Left lung (tissue), 4 donors: ENCODE measurements at regions not wholly inside any gene's neighbourhood (a gene's known extent, or its start where the extent isn't known, plus 50 kb on each side); places are given as distances from the start of the nearest gene placed in this dataset.
"Not testable (repeated sequence)": the region's sequence is repeated elsewhere in the genome, so short reads cannot be mapped to it uniquely, and the experiment has no call there.

Experiments
- ATAC-seq: fragments of 200-7000 bp; cut with Tn5 transposase; one replicate; pipeline ENCODE4 v1.9.1; 2020; ENCODE audit warnings: moderate library complexity
- DNase-seq, 4 donors: peaks; one replicate each; pipeline ENCODE4 v3.0.0-alpha.2; 2013 to 2020
- H3K27ac ChIP-seq, 2 donors: fragments of 200-600 bp; sonication (generic) in 1 of 2; one replicate each; pipeline versions ENCODE4 v1.5.0 to v1.8.0; 2020 to 2021
- H3K27me3 ChIP-seq, 2 donors: fragments of 200-600 bp; sonication (generic) in 1 of 2; one replicate each; pipeline versions ENCODE4 v1.5.0 to v1.8.0; 2020 to 2021
- H3K36me3 ChIP-seq, 2 donors: fragments of 200-600 bp; sonication (generic) in 1 of 2; one replicate each; pipeline versions ENCODE4 v1.5.0 to v1.8.0; 2020 to 2021
- H3K4me1 ChIP-seq, 2 donors: fragments of 200-600 bp; one replicate each; pipeline ENCODE4 v1.8.0; 2021
- H3K4me3 ChIP-seq, 2 donors: fragments of 200-600 bp; sonication (generic) in 1 of 2; one replicate each; pipeline versions ENCODE4 v1.5.0 to v1.8.0; 2020 to 2021; ENCODE audit warnings: mild to moderate bottlenecking in 1 of 2
- H3K9me3 ChIP-seq, 2 donors: fragments of 200-600 bp; sonication (generic) in 1 of 2; one replicate each; pipeline versions ENCODE4 v1.5.0 to v1.8.0; 2020 to 2021
- CTCF ChIP-seq, 2 donors: fragments of 200-600 bp; sonication (generic) in 1 of 2; IDR thresholded peaks; one replicate each; pipeline versions ENCODE4 v1.5.0 to v1.8.0; 2021; ENCODE audit warnings: antibody characterized with exemption in 2 of 2
- intact Hi-C, 2 donors: fragments of 100-400 bp; cut with DNase I; formaldehyde crosslinking; loops; one replicate each; pipeline versions ENCODE4 v1.11.2 to v1.14.2; 2022
- donor health status: DM: no; HTN: yes; CAD: no.
- donor health status: DM: no; HTN: no; CAD: no.

- H3K4me3 ChIP-seq, result no peak overlapping the region
- H3K9me3 ChIP-seq, result no peaks in the 10 kb centered on the region
- no peak overlapping the region for H3K27ac ChIP-seq
- DNase-seq, result no peak
- no peaks in the 10 kb centered on the region for H3K27me3 ChIP-seq
- H3K36me3 ChIP-seq, result no peaks in the 10 kb centered on the region
- no peaks in the 10 kb centered on the region for H3K4me1 ChIP-seq
- ATAC-seq, result no peak
- TF ChIP-seq CTCF (IDR thresholded peaks at IDR 0.05), result no peak
- intact Hi-C loops, result no loop called here
Observed at GRCh38 chr1:199590708-199591107, 436.8 kb upstream of the NR5A2 start.

DNA sequence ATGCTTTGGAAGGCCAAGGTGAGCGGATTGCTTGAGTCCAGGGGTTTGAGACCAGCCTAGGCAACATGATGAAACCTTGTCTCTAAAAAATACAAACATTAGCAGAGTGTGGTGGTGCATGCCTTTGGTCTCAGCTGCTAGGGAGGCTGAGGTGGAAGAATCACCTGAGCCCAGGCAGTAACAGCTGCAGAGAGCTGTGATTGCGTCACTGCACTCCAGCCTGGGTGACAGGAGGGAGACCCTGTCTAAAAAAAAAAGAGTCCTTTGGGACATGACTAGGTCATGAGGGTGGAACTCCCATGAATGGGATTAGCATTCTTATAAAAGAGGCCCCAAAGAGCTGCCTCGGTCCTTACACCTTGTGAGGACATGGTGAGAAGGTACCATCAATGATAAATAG lies 436.0 kb upstream of the NR5A2 start:
- intact Hi-C loops, result no loop called here
- no peak for TF ChIP-seq CTCF (IDR thresholded peaks at IDR 0.05)

GRCh38 chr1:199593475-199593874 lies 434.0 kb upstream of the NR5A2 start:
- ATAC-seq, result no peak
- no peak for TF ChIP-seq CTCF (IDR thresholded peaks at IDR 0.05)

More for the DNA sequence above, 436.0 kb upstream of the NR5A2 start:
- Histone ChIP-seq H3K4me1 (no peaks in the 10 kb centered on the region), H3K36me3 (no peaks in the 10 kb centered on the region), H3K4me3 (no peak overlapping the region), H3K27me3 (no peaks in the 10 kb centered on the region), H3K27ac (no peak overlapping the region), H3K9me3 (peaks cover 0 to 2% of the 10 kb centered on the region in 2 donors)
- ATAC-seq (no peak), DNase-seq (no peak)

DNA sequence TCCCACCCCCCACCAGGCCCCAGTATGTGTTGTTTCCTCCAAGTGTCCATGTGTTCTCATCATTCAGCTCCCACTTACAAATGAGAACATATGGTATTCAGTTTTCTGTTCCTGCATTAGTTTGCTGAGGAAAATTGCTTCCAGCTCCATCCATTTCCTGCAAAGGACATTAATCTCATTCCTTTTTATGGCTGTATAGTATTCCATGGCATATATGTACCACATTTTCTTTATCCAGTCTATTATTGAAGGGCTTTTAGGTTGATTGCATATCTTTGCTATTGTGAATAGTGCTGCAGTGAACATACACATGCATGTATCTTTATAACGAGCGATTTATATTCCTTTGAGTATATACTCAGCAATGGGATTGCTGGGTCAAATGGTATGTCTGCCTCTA lies 431.1 kb upstream of the NR5A2 start:
- H3K4me3 ChIP-seq, H3K4me1 ChIP-seq, H3K36me3 ChIP-seq, ATAC-seq, intact Hi-C loops, DNase-seq, H3K27me3 ChIP-seq, H3K27ac ChIP-seq: not testable (repeated sequence)
- H3K9me3 ChIP-seq, result peaks cover 0 to 11% of the 10 kb centered on the region in 2 donors

More at GRCh38 chr1:199593475-199593874, 434.0 kb upstream of the NR5A2 start:
- intact Hi-C loops, result no loop called here
- no peaks in the 10 kb centered on the region for H3K27me3 ChIP-seq
- H3K9me3 ChIP-seq, result peaks cover 0 to 7% of the 10 kb centered on the region in 2 donors
- H3K4me3 ChIP-seq, result no peak overlapping the region
- H3K36me3 ChIP-seq, result no peaks in the 10 kb centered on the region
- DNase-seq, result no peak
- no peak overlapping the region for H3K27ac ChIP-seq
- H3K4me1 ChIP-seq, result no peaks in the 10 kb centered on the region

DNA sequence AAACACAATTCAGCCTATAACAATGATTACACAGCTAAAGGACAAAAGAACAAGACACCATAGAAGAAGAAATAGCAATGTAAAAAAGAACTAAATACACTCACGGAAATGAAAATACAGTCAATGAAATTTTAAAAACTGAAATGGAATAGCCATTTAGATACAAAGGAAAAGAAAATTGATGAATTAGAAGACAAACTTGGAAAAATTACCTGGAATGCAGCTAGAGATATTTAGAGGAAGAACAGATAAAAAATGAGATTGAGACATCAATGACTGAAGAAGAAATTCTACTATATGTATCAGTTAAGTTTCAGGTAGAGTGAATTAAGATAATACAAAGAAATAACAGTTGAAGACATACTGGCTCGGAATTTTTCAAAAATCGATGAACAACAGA lies 430.4 kb upstream of the NR5A2 start:
- no peak overlapping the region for H3K27ac ChIP-seq
- H3K4me1 ChIP-seq, result no peaks in the 10 kb centered on the region
- H3K36me3 ChIP-seq, result no peaks in the 10 kb centered on the region
- ATAC-seq, result no peak
- DNase-seq, result no peak
- TF ChIP-seq CTCF (IDR thresholded peaks at IDR 0.05), result no peak
- no peaks in the 10 kb centered on the region for H3K27me3 ChIP-seq
- peaks cover 0 to 12% of the 10 kb centered on the region in 2 donors for H3K9me3 ChIP-seq
- H3K4me3 ChIP-seq, result no peak overlapping the region
- intact Hi-C loops, result no loop called here

DNA sequence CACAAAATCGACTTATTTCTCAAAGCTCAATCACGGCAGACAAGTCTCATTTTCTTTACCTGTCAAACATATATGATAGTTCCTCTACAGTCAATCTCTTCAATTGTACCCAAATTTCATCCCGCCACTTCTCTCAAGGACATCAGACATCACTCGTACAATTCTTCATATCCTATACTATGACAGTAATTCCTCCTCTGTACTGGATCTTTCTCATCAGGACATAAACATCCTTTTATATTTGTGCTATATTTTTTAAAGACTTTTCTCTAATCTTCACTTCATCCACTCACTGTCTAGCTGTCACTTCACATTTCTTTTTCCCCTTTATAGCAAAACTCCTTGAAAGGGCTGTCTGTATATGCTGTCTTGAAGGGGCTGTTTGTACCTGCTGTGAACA lies 419.1 kb upstream of the NR5A2 start:
- H3K27me3 ChIP-seq, result no peaks in the 10 kb centered on the region
- ATAC-seq (no peak), DNase-seq (no peak)
- no peak overlapping the region for H3K4me3 ChIP-seq
- H3K4me1 ChIP-seq, result no peaks in the 10 kb centered on the region
- no peaks in the 10 kb centered on the region for H3K36me3 ChIP-seq
- intact Hi-C loops, result no loop called here
- peaks cover 0 to 6% of the 10 kb centered on the region in 2 donors for H3K9me3 ChIP-seq
- no peak overlapping the region for H3K27ac ChIP-seq
- TF ChIP-seq CTCF (IDR thresholded peaks at IDR 0.05), result no peak
